CD4-positive, alpha-beta memory T cell (primary cell): ENCODE measurements at regions not wholly inside any gene's neighbourhood (a gene's known extent, or its start where the extent isn't known, plus 50 kb on each side); places are given as distances from the start of the nearest gene placed in this dataset.

ENCODE experiments used
- CTCF ChIA-PET: fragments of 350-600 bp; sonication (Branson Sonifier 250); formaldehyde crosslinking; loops from one replicate; lab custom pipeline; 2021; ENCODE audit warnings: inconsistent platforms; ENCODE audit not compliant: partially characterized antibody; lab: Charles Lee
- POLR2A ChIA-PET: fragments of 350-600 bp; sonication (Branson Sonifier 250); formaldehyde crosslinking; loops from one replicate; lab custom pipeline; 2021; ENCODE audit not compliant: partially characterized antibody; lab: Charles Lee
- DNase-seq, 5 donors: peaks; one replicate each; pipeline versions ENCODE4 v3.0.0 to v3.0.0-alpha.2; 2020 to 2022; ENCODE audit warnings: mixed read lengths in 1 of 5
- H3K27ac ChIP-seq: one replicate; pipeline ENCODE4 v1.7.0; 2013; ENCODE audit warnings: low read depth, low read length
- H3K27me3 ChIP-seq: 2 replicates; pipeline ENCODE4 v1.7.0; 2013; ENCODE audit warnings: mild to moderate bottlenecking, low read length, moderate library complexity; ENCODE audit not compliant: insufficient read depth
- H3K36me3 ChIP-seq: 2 replicates; pipeline ENCODE4 v1.7.0; 2013; ENCODE audit warnings: mild to moderate bottlenecking, low read length, moderate library complexity; ENCODE audit not compliant: insufficient read depth
- H3K4me1 ChIP-seq: 2 replicates; pipeline ENCODE4 v1.7.0; 2013; ENCODE audit warnings: mild to moderate bottlenecking, low read length, moderate library complexity; ENCODE audit not compliant: insufficient read depth
- H3K4me3 ChIP-seq, 2 donors: one replicate each; pipeline ENCODE4 v1.7.0; 2013; ENCODE audit warnings: low read length in 2 of 2, mild to moderate bottlenecking in 1 of 2
- H3K9me3 ChIP-seq, 2 donors: one replicate each; pipeline ENCODE4 v1.7.0; 2013; ENCODE audit warnings: low read length in 2 of 2, control low read depth in 1 of 2; ENCODE audit not compliant: control insufficient read depth in 1 of 2
- H3K27ac Mint-ChIP-seq, 7 donors: one replicate each; pipeline ENCODE4 v1.8.0; 2020 to 2021; ENCODE audit warnings: mixed read lengths in 7 of 7, mild to moderate bottlenecking in 6 of 7, inconsistent platforms in 3 of 7, moderate library complexity in 3 of 7
- H3K27me3 Mint-ChIP-seq, 2 donors: one replicate each; pipeline ENCODE4 v1.8.0; 2020 to 2021; ENCODE audit warnings: mixed read lengths in 2 of 2
- H3K36me3 Mint-ChIP-seq, 2 donors: one replicate each; pipeline ENCODE4 v1.8.0; 2020 to 2021; ENCODE audit warnings: mixed read lengths in 2 of 2, inconsistent platforms in 1 of 2, mild to moderate bottlenecking in 1 of 2
- H3K4me1 Mint-ChIP-seq, 4 donors: one replicate each; pipeline ENCODE4 v1.8.0; 2020 to 2021; ENCODE audit warnings: mixed read lengths in 4 of 4, mild to moderate bottlenecking in 1 of 4
- H3K4me3 Mint-ChIP-seq, 8 donors: one replicate each; pipeline ENCODE4 v1.8.0; 2020 to 2021; ENCODE audit warnings: mixed read lengths in 8 of 8, mild to moderate bottlenecking in 7 of 8, moderate library complexity in 6 of 8, inconsistent platforms in 3 of 8
- H3K9me3 Mint-ChIP-seq, 8 donors: one replicate each; pipeline ENCODE4 v1.8.0; 2020 to 2021; ENCODE audit warnings: mixed read lengths in 8 of 8, mild to moderate bottlenecking in 5 of 8, inconsistent platforms in 3 of 8, moderate library complexity in 1 of 8
- intact Hi-C: fragments of 100-400 bp; cut with micrococcal nuclease; formaldehyde crosslinking; loops from one replicate; pipeline ENCODE4 v1.15.1; 2023

DNA sequence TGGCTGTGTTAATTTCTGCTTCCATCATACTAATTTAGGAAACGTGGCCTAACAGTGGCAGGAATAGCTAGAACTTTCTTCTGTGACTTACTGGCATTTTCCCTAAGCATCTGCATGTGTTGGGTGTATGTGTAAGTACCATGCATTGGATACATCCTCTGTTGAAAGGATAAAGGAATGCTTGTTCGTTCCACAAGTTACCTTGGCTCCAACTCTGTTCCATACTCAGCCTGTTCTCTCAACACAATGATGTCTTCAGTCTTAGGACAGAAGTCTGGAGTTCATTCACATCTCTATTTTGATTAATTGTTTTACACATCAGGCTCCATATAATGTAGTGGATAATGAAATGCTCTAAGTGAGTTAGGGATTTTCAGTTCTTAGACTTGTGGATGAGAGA is 190.1 kb upstream of the DMRT1 start:
- intact Hi-C loops: no loop called here
- H3K4me1 Mint-ChIP-seq: peaks cover 16 to 32% (median 19%) of the 10 kb centered on the region in 4 donors
- H3K27ac ChIP-seq: no peak overlapping the region
- H3K9me3 Mint-ChIP-seq: no peaks in the 10 kb centered on the region
- no peak overlapping the region for H3K27ac Mint-ChIP-seq
- H3K36me3 ChIP-seq: no peaks in the 10 kb centered on the region
- ChIA-PET CTCF (no interaction called here), POLR2A (no interaction called here)
- no peak overlapping the region for H3K4me3 ChIP-seq
- no peaks in the 10 kb centered on the region for H3K27me3 Mint-ChIP-seq
- no peak for DNase-seq
- H3K4me3 Mint-ChIP-seq: no peak overlapping the region
- no peaks in the 10 kb centered on the region for H3K9me3 ChIP-seq
- H3K4me1 ChIP-seq: peaks cover 14% of the 10 kb centered on the region
- H3K36me3 Mint-ChIP-seq: no peaks in the 10 kb centered on the region
- no peaks in the 10 kb centered on the region for H3K27me3 ChIP-seq

DNA sequence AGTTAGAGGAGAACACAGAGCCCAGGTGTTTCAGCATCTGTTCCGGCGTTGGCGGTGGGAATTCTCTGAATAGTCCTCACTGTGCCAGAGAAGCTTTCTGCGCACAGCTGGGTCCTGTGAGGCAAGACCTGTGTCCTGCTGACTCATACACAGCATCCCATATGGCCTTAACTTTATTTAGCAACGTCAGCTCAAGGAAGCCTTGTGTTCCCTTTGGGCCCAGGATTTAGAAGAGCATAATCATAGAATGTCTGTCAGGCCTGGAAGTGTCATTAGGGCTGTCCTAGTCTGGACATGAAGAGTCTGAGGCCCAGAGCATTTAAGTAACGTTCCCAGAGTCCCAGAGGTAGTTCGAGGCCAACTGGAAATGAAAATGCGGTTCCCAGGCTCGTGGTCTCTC is 188.6 kb upstream of the DMRT1 start:
- no peak overlapping the region for H3K4me3 Mint-ChIP-seq
- intact Hi-C loops: no loop called here
- ChIA-PET POLR2A (no interaction called here), CTCF (no interaction called here)
- peak overlapping the region in 1 of 7 donors; percentile 48 for H3K27ac Mint-ChIP-seq
- no peaks in the 10 kb centered on the region for H3K36me3 Mint-ChIP-seq
- Histone ChIP-seq H3K4me1 (peaks cover 14% of the 10 kb centered on the region), H3K9me3 (no peaks in the 10 kb centered on the region), H3K36me3 (no peaks in the 10 kb centered on the region), H3K27me3 (no peaks in the 10 kb centered on the region), H3K27ac (no peak overlapping the region), H3K4me3 (no peak overlapping the region)
- H3K4me1 Mint-ChIP-seq: peaks cover 17 to 32% (median 20%) of the 10 kb centered on the region in 4 donors
- peaks cover 0 to 2% of the 10 kb centered on the region in 2 donors for H3K27me3 Mint-ChIP-seq
- DNase-seq: no peak
- no peaks in the 10 kb centered on the region for H3K9me3 Mint-ChIP-seq

DNA sequence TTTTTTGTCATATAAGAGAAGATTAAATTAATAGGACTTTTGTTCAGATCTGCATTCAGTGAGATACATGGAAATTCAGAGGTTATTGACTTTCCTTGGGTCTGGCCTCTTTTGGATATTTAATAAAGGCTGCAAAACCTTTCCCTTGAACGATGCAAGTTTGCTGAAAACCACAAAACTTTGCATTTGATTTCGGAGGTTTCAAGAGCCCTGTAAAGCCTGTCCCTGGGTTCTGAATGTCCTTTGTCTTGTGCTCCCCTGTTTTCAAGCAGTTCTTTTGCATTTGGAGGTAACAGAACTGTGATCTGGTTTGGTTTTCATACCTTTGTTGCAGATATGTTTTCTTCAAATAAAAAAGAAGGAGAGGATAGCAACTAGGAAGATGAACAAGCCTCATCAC is 188.1 kb upstream of the DMRT1 start:
- H3K27me3 Mint-ChIP-seq: peaks cover 0 to 2% of the 10 kb centered on the region in 2 donors
- H3K4me3 Mint-ChIP-seq: no peak overlapping the region
- Histone ChIP-seq H3K27ac (no peak overlapping the region), H3K27me3 (no peaks in the 10 kb centered on the region), H3K4me1 (peaks cover 14% of the 10 kb centered on the region), H3K9me3 (no peaks in the 10 kb centered on the region), H3K4me3 (no peak overlapping the region), H3K36me3 (no peaks in the 10 kb centered on the region)
- intact Hi-C loops: no loop called here
- H3K36me3 Mint-ChIP-seq: no peaks in the 10 kb centered on the region
- no peak for DNase-seq
- H3K27ac Mint-ChIP-seq: no peak overlapping the region
- peaks cover 17 to 30% (median 20%) of the 10 kb centered on the region in 4 donors for H3K4me1 Mint-ChIP-seq
- ChIA-PET CTCF (no interaction called here), POLR2A (no interaction called here)
- no peaks in the 10 kb centered on the region for H3K9me3 Mint-ChIP-seq

DNA sequence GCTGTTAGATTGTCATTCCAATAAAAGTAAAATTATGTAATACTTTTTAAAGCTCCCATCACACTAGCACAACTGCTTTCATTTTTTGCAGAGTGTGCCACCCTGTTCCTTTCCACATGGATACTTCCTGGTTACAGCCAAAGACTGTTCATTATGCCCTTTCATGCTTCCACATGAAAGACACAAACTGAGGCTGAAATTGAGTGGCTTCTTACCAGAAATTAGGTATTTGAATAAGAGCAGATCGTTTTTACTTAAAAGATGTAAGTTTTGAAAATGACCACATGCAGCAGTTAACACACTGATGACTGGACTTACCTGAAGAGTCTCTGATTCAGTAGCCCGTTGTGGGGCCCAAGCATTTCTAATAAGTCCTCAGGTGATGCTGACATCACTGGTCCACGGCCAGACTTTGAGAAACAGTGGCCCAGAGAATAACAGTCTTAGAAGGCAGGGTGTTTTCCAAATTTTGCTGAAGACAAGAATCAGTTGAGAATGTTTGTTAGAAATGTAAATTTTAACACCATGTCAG is 187.6 kb upstream of the DMRT1 start:
- Mint-ChIP-seq H3K4me1 (peaks cover 14 to 25% (median 19%) of the 10 kb centered on the region in 4 donors), H3K9me3 (no peaks in the 10 kb centered on the region), H3K27ac (no peak overlapping the region), H3K4me3 (no peak overlapping the region), H3K27me3 (peaks cover 0 to 2% of the 10 kb centered on the region in 2 donors), H3K36me3 (no peaks in the 10 kb centered on the region)
- H3K4me3 ChIP-seq: no peak overlapping the region
- H3K27ac ChIP-seq: no peak overlapping the region
- peaks cover 14% of the 10 kb centered on the region for H3K4me1 ChIP-seq
- ChIA-PET POLR2A (no interaction called here), CTCF (no interaction called here)
- no peaks in the 10 kb centered on the region for H3K36me3 ChIP-seq
- H3K9me3 ChIP-seq: no peaks in the 10 kb centered on the region
- H3K27me3 ChIP-seq: no peaks in the 10 kb centered on the region
- no peak for DNase-seq
- intact Hi-C loops: no loop called here

DNA sequence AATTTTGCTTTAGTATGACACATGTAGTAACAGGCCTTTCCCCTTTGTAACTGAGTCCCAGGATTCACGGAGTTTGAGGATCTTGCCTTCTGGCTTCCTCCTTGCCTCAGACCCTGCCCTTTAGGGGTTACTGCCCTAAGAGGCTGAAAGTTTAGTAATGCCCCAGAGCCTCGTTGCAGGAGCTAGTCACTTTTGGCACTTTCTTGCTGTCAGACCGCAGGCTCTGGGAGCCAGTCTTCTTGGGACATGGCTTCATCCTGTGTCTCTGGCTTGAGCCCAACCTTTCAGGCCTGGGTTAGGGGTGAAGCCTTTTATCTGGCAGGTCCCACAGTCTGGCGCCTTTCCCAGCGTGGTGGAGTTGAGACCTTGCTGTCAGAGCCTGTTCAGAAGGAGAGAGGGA is 185.6 kb upstream of the DMRT1 start:
- Mint-ChIP-seq H3K4me3 (no peak overlapping the region), H3K36me3 (peaks cover 0 to 7% of the 10 kb centered on the region in 2 donors), H3K4me1 (peaks cover under 1 to 5% (median 3%) of the 10 kb centered on the region in 4 donors), H3K27ac (no peak overlapping the region), H3K9me3 (peaks cover 0 to 4% (median 0%) of the 10 kb centered on the region in 8 donors), H3K27me3 (peaks cover 0 to 2% of the 10 kb centered on the region in 2 donors)
- Histone ChIP-seq H3K27me3 (no peaks in the 10 kb centered on the region), H3K36me3 (no peaks in the 10 kb centered on the region), H3K4me3 (no peak overlapping the region), H3K4me1 (no peaks in the 10 kb centered on the region), H3K9me3 (no peaks in the 10 kb centered on the region), H3K27ac (no peak overlapping the region)
- ChIA-PET POLR2A (no interaction called here), CTCF (no interaction called here)
- intact Hi-C loops: no loop called here
- no peak for DNase-seq

DNA sequence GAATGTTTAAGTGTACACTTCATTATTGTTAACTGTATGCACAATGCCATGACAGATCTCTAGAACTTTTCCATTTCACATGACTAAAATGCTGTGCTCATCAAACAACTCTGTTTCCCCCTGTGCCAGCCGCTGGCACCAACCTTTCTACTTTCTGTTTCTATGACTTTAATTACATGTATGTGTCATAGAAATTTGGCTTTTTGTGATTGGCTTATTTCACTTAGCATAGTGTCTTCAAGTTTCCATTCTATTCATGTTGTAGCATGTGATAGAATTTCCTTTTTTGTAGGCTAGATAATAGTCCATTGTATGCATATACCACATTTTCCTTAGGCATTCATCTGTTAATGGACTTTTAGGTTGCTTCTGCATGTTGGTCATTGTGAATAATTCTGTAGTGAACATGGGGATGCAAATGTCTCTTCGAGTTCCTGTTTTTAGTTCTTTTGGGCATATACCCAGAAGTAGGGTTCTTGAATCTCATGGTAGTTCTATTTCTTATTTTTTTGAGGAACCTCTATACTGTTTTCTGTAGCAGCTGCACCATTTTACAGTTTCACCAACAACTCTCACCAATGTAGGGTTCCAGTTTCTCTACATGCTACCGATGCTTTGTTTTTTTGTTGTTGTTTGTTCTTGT is 184.4 kb upstream of the DMRT1 start:
- DNase-seq: no peak
- H3K9me3 Mint-ChIP-seq: peaks cover 0 to 11% (median 0%) of the 10 kb centered on the region in 8 donors
- Histone ChIP-seq H3K27me3 (no peaks in the 10 kb centered on the region), H3K4me3 (no peak overlapping the region), H3K36me3 (no peaks in the 10 kb centered on the region), H3K9me3 (no peaks in the 10 kb centered on the region), H3K4me1 (no peaks in the 10 kb centered on the region), H3K27ac (no peak overlapping the region)
- no peak overlapping the region for H3K4me3 Mint-ChIP-seq
- POLR2A ChIA-PET: no interaction called here
- peaks cover 0 to 2% of the 10 kb centered on the region in 2 donors for H3K27me3 Mint-ChIP-seq
- peak overlapping the region in 1 of 7 donors; percentile 44 for H3K27ac Mint-ChIP-seq
- peaks cover 0 to 5% (median 3%) of the 10 kb centered on the region in 4 donors for H3K4me1 Mint-ChIP-seq
- peaks cover 0 to 10% of the 10 kb centered on the region in 2 donors for H3K36me3 Mint-ChIP-seq
- CTCF ChIA-PET: no interaction called here
- intact Hi-C loops: no loop called here

DNA sequence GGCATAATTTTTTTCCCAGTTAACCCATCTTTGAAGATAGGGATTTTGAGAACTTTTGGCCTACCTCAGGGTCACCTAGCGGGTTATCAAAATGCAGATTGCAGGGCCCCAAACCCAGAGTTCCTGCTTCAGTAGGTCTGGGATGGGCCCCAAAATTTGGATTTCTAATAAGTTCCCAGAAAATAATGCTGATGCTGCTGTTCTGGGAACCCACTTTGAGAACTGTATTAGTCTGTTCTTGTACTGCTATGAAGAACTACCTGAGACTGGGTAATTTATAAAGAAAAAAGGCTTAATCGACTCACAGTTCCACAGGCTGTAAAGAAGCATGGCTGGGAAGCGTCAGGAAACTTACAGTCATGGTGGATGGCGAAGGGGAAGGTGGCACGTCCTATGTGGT is 182.2 kb upstream of the DMRT1 start:
- Mint-ChIP-seq H3K4me3 (no peak overlapping the region), H3K36me3 (peaks cover 0 to 13% of the 10 kb centered on the region in 2 donors), H3K27me3 (peaks cover 0 to 3% of the 10 kb centered on the region in 2 donors), H3K4me1 (peaks cover 0 to 9% (median 4%) of the 10 kb centered on the region in 4 donors), H3K9me3 (peaks cover 0 to 12% (median 0%) of the 10 kb centered on the region in 8 donors), H3K27ac (no peak overlapping the region)
- Histone ChIP-seq H3K27ac (no peak overlapping the region), H3K4me1 (no peaks in the 10 kb centered on the region), H3K36me3 (no peaks in the 10 kb centered on the region), H3K27me3 (no peaks in the 10 kb centered on the region), H3K9me3 (no peaks in the 10 kb centered on the region), H3K4me3 (no peak overlapping the region)
- DNase-seq: no peak
- CTCF ChIA-PET: no interaction called here
- intact Hi-C loops: no loop called here
- POLR2A ChIA-PET: no interaction called here
